HG03039 (cell line): ENCODE measurements at regions not wholly inside any gene's neighbourhood (a gene's known extent, or its start where the extent isn't known, plus 50 kb on each side); places are given as distances from the start of the nearest gene placed in this dataset.
A peak's percentile ranks its signal among the peaks of the same experiment; 100 is the strongest.

Experiments used
- ATAC-seq: cut with Tn5 transposase; IDR thresholded peaks from one replicate; pipeline ENCODE4 v1.9.1; 2021; ENCODE audit warnings: mild to moderate bottlenecking, moderate library complexity; ENCODE audit not compliant: unreplicated experiment

- peak; percentile 83 for ATAC-seq
Observed at GRCh38 chr18:25814841-25815458, 275.5 kb downstream of the SS18 start.

DNA sequence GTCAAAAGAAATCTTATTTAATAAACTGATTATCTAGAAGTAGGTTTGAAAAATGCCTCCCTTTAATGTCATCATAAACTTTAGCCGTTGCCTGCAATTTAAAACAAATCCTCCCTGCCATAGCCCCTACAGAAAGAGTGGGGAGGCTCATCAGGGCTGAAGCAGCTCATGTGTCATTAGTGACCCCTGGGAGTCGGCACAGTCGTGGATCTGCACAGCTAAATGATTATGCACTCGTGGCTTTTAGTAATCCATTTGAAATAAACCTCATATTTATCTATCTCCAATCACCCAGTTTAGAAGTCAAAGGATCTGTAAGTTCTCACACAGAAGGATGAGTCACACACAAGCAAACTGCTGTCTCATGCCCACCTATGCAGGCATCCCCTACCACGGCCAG, 277.3 kb downstream of the SS18 start:
- no peak for ATAC-seq

- no peak for ATAC-seq
Observed at GRCh38 chr18:25810736-25811135, 279.7 kb downstream of the SS18 start.

DNA sequence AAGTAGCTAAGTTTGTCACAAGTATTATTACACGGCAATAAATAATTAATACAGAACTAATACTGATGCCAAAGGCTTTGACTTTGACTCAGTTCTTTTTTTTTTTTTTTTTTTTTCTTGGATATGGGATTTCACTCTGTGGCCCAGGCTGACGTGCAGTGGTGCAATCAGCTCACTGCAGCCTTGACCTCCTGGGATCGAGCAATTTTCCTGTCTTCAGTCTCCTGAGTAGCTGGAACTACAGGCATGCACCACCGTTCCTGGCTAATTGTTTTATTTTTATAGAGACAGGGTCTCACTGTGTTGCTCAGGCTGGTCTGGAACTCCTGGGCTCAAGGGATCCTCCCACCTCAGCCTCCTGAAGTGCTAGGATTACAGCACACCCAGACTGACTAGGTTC, 284.5 kb downstream of the SS18 start:
- ATAC-seq, result no peak

DNA sequence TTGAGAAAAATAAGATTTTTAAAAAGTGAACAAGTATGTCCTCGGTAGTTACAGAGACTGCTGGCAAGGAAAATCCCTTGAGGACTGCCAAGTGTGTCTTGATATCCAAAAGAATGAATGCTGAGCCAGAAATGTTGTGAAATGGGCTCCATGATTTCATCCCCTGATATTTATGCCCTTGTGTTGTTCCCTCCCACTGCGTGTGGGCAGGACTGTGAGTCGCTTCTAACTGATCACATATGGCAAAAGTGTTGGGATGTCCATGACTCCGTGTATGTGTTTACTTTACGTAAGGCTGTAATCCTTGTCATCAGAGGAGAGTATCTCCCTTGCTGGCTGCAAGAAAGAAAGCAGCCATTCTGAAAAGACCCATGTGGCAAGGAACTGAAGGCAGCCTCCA, 285.1 kb downstream of the SS18 start:
- ATAC-seq, result no peak

- no peak for ATAC-seq
Observed at GRCh38 chr18:25799231-25799630, 291.2 kb downstream of the SS18 start.

DNA sequence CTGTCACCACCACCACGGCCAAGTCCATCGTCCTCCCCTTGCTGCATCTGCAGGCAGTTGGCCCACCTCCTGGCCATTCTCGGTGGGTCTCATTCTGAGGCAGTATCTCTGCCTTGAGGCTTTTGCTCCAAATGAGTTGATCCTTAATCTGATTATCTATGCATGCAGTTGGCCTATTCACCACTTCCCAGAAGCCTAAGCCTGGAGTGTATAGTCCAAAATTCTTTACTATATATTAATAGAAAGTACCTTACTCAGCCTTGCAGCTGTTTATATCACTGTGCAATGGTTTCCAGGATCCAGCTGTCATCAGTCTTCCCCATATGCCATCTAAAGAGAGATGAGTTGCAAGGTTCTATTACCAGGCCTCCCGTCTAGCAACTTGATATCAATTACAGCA, 292.4 kb downstream of the SS18 start:
- ATAC-seq, result no peak

DNA sequence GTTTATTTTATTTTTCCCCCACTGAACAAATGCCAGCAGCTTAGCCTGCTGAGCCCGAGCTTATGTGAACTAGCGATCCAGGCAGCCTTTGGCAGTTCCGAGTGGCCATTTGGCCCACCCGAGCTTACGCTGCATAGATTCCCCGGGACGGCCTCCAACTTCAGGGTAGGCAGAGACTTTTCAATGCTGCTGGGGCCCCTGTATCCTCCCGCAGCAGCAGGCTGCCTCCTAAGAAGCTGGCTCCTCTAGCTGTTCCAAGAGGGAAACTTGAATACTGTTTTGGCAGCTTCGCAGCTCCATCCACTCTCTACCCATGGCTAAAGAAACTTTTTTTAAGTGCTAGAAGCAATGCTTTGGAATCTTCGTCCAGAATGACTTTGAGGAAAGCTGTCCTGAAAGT, 295.2 kb downstream of the SS18 start:
- ATAC-seq, result no peak

- no peak for ATAC-seq
Observed at GRCh38 chr18:25787276-25787675, 303.1 kb downstream of the SS18 start.

DNA sequence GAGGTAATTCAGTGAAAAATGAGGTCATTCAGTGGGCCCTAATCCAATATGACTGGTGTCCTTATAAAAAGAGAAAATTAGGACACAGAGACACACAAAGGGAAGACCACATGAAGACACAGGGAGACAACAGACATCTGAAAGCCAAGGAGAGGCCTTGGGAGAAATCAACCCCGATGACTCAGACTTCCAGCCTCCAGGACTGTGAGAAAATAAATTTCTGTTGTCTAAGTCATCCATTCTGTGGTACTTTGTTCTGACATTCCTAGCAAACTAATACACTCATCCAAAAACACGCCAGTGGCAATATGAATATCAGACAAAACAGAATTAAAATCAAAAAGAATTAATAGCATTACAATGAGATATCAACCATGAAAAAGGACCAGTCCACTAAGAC, 303.7 kb downstream of the SS18 start:
- no peak for ATAC-seq

- ATAC-seq, result no peak
Observed at GRCh38 chr18:25780105-25780504, 310.3 kb downstream of the SS18 start.

DNA sequence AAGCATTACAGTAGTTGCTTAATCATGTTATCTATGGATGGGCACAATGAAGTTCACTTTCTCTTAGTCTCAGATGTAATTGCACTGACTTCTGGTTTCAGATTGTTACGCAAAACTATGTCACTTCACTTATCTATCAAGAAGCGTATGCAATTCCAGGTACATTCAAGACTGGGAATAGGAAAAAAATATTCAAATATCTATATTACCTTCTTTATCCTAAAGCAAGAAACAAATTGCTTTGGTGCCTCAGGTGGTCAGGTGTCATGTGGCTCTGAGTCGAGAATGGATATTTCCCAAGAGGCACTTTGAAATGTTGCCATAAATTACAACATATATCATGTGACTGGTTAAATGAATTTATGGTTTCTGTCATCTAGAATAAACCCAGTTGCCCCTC, 318.6 kb downstream of the SS18 start:
- no peak for ATAC-seq

- no peak for ATAC-seq
Observed at GRCh38 chr18:25764777-25765176, 325.6 kb downstream of the SS18 start.

GRCh38 chr18:25759111-25759510, 331.3 kb downstream of the SS18 start:
- ATAC-seq, result no peak

GRCh38 chr18:25743646-25744151, 346.7 kb downstream of the SS18 start:
- no peak for ATAC-seq

DNA sequence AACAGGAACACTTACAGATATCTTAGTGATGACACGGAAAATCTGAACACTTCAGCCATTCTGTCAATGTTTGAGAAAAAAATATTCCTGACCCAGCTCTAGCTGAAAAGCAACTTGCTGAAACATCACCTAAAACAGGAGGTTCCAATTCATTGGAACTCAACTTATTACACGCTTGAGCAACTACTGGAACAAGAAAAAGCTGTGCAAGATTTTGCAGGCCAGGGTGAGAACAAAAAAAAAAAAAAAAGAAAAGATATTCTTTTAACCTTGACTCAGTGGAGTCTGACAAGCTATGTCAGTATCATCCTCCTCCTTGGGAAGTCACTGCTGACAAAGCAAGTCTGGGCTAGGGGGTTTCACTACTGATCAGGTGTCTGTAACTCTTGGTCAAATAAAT, 351.0 kb downstream of the SS18 start:
- ATAC-seq, result no peak

GRCh38 chr18:25737710-25738311, 352.6 kb downstream of the SS18 start:
- ATAC-seq, result no peak

DNA sequence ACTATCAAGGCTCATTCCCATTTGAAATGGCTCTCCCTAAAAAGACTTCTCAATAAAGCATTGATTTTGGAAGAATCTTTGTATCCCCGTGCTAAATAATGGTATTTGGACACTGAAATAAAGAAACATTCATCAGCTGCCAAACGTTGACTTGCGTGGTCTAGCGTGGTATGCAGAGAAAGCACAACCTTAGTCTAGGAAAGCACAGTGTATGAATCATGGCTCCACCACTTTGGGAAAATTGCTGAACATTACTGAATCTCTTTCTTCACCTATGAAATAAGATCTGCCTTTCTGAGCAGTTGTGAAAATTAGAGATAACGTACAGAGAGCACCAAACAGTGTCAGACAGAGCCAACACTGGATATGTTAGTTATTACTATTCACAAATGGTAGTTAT, 353.9 kb downstream of the SS18 start:
- no peak for ATAC-seq

- ATAC-seq, result no peak
Observed at GRCh38 chr18:25735459-25735858, 355.0 kb downstream of the SS18 start.

DNA sequence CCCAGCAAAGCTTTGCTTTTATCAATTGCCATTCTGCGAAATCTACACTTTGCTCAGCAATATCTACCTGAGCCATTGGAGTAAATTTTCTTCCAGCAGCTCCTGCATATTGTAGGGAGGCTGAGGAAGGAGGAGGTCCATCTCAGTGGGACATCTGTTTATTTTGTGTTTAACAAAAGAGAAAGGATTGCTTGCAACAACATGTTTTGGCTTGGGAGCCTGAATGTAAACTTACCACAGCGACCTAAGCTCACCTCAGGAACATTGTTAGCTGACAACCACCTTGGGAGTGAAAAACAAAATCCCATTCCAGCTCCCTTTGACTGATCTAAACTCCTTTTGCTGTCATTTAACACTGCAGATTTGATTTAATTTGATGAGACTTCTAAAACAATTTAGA, 356.1 kb downstream of the SS18 start:
- no peak for ATAC-seq

- ATAC-seq, result no peak
Observed at GRCh38 chr18:25732862-25733261, 357.6 kb downstream of the SS18 start.

GRCh38 chr18:25729072-25729471, 361.3 kb downstream of the SS18 start:
- no peak for ATAC-seq
